Spleen (tissue), 7 donors: ENCODE measurements at regions not wholly inside any gene's neighbourhood (a gene's known extent, or its start where the extent isn't known, plus 50 kb on each side); places are given as distances from the start of the nearest gene placed in this dataset.

ENCODE experiments used
- CTCF ChIP-seq, 11 experiments: fragments of 200-600 bp in 7 of 11; fragments of 450-650 bp in 4 of 11; sonication (generic) in 4 of 11; IDR thresholded peaks in 8 of 11; conservative IDR thresholded peaks in 3 of 11; 1 replicate in 7 of 11; 2 replicates in 4 of 11; pipeline versions ENCODE4 v1.4.0 to v1.8.0; 2016 to 2021; ENCODE audit warnings: antibody characterized with exemption in 11 of 11, inconsistent platforms in 4 of 11, mild to moderate bottlenecking in 1 of 11
- POLR2A ChIP-seq, 3 donors: fragments of 450-650 bp; IDR thresholded peaks; one replicate each; pipeline ENCODE4 v1.5.1; 2017; ENCODE audit warnings: antibody characterized with exemption in 3 of 3, mild to moderate bottlenecking in 1 of 3
- POLR2AphosphoS5 ChIP-seq, 3 donors: sonication (generic); formaldehyde crosslinking; IDR thresholded peaks; one replicate each; pipeline ENCODE4 v1.5.1; 2017; ENCODE audit warnings: antibody characterized with exemption in 3 of 3
- donor health status: DM: no; HTN: no; CAD: no; lungs with moderate emphysema.
- donor health status: DM: no; HTN: no; CAD: no.
- donor health status: DM: no; HTN: no; CAD: no.

DNA sequence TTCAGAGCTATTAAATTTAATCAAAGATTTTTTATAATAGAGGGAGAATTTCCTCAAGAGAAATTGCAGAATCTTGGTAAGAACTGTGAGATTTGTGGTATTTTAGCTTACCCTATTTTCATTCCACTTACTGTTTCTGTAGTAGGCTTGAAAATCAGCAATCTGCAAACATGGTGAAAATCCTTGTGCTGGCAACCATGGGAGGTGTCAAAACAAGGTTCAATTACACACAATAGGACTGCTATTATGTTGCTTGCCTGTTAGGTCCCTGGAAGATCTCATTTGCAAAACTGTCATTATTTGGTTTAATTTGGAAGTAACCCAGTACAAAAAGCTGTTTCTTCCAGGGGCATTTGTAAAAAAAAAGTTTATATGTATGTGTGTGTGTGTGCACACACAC is 662.8 kb upstream of the SLITRK6 start:
- no peak for TF ChIP-seq CTCF (IDR thresholded peaks at IDR 0.05 in 8 of 11, conservative IDR thresholded peaks at IDR 0.05 in 3 of 11)
- no peak for TF ChIP-seq POLR2A (IDR thresholded peaks at IDR 0.05)
- no peak for TF ChIP-seq POLR2AphosphoS5 (IDR thresholded peaks at IDR 0.05)
